Central memory CD4-positive, alpha-beta T cell (primary cell): ENCODE measurements at regions not wholly inside any gene's neighbourhood (a gene's known extent, or its start where the extent isn't known, plus 50 kb on each side); places are given as distances from the start of the nearest gene placed in this dataset.

Experiments used
- DNase-seq: peaks from one replicate; pipeline ENCODE4 v3.0.0; 2022

DNA sequence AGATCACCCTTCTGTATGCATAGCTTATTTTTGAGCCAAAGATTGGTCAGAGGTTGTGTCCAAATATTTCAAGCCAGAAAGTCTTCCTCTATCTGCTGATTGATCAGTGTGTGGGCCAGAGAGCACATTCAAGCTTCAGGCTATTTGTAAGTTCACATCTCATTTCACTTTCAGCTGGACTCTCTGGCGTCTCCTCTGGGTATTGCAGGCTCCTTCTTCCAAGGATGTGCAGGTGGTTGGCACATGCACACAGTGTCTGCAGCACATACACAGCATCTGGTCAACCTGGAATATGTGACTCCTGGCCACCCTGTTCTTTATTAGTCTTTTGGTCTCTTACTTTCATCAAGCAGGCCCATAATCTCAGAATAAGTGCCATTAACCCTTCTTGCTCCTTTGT lies 516.1 kb downstream of the ANXA1 start:
- DNase-seq = no peak

DNA sequence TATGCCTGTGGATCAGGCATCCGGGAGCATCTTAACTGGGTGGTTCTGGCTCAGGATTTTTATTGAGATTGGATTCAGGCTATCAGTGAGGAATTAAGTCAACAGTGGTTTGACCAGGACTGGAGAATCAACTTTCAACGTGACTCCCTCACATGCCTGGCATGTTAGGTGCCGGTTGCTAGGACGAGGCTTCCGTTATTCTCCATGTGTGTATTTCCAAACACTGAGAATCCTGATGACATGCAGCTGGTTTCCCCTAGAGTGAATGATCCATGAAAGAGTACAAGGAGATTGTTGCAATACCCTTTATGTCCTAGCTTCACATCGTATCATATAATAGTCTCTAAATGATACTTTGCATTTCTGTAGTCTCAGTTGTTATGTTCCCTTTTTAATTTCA lies 529.2 kb downstream of the ANXA1 start:
- DNase-seq = no peak

DNA sequence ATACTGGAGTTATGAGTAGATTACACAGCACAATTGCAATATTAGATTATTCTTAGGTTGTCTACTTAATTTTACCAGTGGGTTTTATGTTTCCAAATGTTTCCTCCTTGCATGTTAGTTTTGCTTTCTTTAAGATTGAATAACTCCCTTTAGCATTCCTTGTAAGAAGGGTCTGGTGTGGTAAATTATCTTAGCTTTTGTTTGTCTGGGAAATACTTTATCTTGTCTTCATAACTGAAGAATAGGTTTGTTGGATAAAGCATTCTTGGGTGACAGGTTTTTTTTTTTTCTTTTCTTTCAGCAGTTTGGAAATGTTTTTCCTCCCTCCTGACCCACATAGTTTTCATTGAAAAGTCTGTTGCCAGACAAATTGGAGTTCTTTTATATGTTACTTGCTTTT lies 531.1 kb downstream of the ANXA1 start:
- DNase-seq = no peak

DNA sequence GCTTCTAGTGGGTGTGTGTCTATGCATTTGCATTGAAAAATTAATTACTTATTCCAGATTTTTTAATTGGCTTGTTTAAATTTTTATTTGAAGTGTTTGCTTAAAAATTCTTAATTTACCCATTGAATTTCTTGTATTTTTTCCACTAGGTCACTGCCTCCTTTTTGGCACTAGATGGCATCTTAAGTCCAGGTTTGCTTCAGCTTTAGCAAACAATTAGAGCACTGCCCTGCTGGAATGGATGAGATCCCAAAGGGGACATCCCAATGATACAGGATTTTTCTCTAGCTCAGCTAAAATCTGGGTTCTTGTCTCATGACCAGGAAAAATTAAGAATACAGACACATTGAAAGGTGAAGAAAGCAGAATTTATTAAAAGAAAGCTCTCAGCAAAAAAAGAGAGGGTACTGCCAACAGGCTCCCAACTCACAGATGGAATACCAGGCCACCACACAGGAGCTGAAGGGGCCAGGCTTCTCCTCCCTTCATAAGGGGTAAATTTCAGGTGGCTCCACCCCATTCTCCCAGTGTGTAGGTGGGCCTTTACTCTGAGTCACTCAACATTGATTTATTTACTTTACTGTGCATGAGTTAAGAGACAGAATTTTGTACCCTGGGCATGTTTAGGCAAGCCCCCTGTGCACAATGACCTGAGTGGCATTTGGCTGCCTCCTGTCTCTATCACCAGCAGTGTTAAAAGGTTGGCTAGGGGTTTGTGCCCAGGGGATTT lies 532.4 kb downstream of the ANXA1 start:
- no peak for DNase-seq

DNA sequence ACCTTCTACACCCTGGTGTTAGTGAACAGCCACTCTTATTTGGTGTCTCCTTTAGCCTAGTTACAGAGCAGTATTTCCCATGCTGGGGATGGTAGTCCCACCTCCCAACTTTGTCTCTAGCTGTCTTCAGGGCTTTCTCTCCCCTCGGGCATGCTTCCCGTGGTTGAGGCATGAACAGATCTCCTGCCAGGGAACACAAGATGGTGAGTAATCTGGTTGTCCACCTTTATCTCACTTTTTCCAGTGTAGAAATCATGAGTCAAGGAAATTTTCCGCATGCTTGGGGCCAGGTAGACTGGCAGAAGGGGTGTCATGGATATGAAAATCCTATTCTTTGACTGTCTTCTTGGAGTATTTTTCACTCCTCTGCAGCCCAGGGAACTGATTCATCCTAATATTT lies 532.9 kb downstream of the ANXA1 start:
- no peak for DNase-seq

DNA sequence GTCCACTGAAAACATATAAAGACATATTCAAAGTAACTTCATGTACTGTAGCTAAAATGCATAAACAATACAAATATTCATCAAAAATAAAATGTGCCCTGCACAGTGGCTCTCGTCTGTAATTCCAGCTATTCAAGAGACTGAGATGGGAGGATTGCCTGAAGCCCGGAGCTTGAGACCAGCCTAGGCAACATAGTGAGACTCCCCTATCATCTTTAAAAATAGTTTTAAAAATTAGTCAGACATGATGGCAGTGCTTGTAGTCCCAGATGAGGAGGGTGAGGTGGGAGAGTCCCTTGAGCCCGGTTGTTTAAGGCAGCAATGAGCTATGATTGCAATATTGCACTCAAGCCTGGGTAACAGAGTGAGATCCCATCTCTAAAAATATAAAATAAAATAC lies 534.1 kb downstream of the ANXA1 start:
- DNase-seq = no peak

DNA sequence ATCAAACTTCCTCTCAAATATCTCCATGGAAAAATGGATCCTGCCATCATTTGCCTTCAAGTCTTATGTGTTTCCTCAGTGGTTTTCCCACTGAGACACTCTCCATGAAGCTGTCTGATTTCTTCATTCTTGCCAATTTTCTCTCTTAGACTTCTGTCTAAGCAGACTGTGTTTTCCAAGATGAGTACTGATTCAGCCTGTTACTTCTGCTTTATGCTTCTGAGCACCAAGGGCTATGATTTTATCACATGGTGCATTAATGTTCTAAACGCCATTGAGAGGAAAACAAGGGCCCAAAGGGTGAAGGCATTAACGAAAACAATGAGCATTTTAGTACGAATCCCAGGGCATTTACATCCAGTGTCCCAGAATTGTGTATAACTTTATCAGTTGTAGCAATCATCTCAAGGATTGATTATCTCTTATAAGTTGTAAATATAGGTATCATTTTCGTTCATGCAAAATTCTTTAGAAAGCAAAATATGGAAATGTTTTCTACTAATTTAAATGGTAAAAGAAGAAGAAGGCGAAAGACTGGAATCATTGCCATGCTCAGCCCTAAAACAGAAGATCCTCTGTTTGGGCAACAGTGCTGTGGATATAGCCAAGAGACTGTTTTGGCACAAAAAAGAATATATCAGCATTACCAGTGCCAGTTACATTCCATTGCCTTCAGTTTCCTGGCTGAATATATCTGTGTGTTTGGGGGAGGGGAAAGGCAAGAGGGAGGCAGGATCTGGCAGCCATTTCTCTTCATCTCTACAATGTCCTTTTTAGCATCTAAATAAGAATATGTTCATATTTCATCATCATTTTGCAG lies 537.6 kb downstream of the ANXA1 start:
- DNase-seq = no peak

DNA sequence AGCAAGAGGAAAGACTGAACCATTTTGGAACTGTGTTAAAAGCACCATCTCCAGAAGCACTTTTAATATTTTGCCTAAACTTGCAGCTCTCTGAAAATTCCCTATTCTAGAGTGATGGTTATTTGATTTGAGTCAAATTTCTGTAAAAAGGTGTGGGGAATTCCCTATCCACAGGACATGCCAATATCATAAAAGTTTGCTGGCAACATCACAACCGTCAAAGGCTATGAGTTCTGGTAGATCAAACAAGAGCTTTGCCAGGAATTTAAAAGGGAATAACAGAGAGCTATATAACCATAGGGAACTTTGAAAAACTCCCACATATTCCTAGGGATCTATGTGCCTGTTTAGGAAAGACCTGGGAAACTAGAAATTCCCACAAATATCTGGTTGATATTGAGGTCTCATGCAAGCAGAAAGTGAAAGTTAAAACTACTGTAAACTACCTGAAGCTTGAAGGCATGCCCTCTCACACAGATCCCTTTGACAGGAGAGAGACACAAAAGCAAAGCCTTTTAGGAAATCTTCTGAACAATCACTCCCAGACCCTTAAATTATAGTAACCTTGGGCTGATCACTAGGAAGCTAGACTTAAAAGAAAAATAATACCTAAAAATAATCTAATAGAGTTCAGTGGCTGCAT lies 549.9 kb downstream of the ANXA1 start:
- no peak for DNase-seq

DNA sequence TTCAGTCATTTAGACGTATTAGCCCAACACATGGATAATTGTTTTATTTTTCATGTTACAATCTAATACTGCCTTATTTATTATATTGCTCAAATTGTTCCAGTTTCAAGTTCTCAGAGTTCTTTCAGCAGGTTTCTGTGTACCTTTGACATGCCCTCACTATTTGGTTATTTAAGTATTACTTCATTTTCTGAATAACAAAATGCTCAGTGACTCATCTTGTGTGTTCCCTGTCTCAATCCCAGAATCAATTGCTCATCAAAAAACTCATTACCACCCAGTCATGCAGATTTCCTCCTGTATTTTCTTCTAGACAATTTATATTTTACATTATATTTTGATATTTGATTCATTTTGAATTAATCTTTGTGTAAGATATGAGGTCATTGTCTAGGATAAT lies 562.6 kb downstream of the ANXA1 start:
- DNase-seq = no peak

DNA sequence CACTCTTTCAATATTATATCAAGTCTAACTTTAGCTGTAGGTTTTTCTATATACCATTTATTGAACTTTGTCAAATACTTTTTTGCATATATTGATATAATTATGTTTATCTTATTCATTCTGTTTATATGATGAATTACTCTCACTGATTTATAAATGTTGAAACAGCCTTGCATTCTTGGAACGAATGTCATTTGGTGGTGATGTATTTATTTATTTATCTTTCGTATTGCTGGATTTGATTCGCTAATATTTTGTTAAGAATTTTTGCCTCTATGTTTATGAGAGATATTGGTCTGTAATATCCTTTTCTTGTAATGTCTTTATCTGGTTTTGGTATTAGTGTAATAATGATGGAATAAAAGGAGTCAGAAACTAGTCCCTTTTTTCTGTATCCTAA lies 563.9 kb downstream of the ANXA1 start:
- no peak for DNase-seq

DNA sequence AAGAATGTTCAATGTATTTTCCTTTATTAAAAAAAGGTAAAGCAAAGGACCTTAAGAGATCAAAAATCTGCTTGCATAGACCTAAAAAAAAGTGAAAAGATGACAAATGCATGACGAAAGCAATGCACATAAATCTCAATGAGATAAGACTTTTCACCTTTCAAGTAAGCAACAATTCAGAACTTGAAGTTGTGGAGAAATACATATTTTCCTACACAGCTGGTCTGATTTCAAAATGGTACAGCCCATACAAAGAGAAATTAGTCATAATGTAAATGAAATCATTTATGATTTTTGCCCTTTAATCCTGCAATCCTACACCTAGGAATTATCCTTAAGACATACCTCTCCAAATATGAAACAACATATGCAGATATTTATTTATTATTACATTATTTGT lies 568.0 kb downstream of the ANXA1 start:
- no peak for DNase-seq

DNA sequence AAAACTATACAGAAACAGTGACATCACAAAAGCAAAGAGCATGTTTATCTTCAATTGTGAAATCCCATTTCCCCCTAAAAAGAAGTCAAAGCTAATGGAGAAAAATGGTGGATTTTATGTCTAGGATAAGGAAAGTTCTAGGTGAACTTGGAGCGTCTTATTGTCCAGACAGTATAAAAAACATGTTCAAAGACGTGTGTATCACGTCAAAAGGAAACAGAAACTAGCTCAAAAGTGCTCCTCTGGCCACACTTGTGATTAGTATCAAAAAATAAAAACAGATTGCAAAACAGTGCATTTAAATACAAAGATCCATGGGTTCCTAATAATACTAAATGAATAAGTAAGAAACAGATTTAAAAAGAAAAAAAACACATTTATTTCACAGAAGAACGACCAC lies 568.9 kb downstream of the ANXA1 start:
- no peak for DNase-seq

DNA sequence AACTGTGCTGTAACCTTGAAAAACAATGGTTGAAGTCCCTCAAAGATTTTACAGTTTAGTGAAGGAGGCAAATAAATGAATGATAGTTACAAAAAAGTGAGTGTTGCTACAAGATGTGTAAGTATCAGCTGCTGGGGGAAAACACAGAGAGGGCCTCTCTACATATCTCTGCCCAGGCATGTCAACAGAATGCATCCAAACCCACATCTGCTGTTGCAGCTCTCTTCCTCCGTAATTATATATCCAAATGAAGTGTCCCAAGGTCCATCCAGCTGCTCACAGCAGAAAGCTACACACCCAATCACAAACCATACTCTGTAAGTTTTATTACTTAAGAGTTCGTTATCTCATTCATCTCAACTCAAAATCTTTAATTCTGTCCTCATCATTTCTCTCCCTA lies 584.6 kb downstream of the ANXA1 start:
- DNase-seq = no peak

DNA sequence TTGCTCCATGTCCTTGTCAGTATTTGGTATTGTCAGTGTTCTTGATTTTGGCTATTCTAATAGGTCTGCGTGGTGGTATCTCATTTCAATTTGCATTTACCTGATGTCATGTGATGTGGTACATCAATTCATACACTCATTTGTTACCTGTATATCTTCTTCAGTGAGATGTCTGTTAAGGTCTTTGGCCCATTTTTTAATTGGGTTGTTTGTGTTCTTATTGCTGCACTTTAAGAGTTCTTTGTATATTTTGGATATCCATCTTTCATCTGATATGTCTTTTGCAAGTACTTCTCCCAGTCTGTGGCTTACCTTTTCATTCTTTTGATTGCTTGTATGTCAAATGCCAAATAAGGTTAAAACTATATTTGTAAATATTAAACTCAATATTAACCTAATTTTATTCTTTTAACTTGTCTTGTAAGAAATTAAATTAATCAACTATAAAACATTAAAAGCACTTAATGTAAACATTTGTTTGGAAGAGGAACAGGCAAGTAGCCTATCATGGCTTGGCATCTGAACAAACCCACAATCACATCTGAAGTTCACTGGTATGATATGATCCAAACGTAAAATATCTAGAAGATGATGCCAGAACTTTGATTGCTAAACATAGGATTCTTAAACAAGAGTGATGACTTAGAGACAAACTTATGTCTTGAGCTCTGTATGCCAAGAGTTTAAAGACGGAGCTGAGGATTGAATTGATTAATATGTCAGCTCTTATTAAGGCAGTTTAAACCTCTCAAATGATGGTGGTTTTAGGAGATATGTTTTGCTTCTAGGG lies 587.3 kb downstream of the ANXA1 start:
- DNase-seq = no peak

DNA sequence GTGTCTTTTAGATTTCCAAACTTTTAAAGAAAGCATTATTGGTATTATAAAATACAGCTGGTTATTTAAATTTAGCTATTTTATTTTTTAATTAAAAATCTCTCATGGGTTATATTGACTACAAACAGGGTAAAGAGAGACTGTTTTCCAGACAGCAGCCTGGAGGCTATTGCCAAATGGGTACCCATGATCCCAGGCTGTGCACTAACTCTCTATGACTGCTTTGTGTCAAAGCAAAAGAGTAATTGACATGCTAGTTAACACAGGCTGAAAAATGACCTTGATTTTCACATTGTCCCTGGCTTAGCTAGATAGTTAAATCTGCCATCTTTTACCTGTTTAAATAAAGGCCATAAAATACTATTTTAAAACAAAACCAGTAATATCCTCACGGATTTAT lies 589.7 kb downstream of the ANXA1 start:
- no peak for DNase-seq

DNA sequence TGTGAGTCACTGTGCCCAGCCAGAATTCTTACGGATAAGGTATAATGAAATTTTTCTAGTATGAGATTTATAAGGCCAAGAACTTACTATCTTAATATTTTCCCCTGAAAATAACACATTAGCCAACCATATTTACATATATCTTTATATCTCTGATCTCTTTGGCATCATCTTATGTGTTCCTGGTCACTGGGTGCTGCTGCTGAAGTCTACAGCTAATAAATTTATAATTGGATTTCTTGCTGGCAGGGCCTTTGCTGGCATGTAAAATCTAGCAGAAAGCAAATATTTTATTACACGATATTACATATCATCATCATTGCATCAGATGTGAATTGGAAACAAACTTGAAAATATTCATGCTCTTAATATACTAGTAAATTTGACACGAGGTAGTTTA lies 590.7 kb downstream of the ANXA1 start:
- no peak for DNase-seq

DNA sequence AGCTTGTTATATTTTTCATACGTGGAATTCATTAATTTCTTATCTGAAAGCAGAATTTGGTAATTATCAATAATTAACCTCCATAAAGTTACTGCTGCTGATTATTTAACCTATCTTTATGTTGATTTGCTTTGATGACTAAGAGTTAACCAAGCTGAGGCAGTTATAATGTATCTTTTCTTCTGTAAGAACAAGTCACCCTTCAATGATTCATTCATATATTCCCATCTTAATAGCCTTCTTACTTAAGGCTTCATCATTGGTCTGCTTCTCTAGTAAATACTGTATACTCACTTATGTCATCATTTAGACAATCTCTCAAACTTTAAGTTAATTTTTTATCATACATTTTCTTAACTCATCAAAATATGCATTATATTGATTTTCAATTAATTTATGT lies 592.2 kb downstream of the ANXA1 start:
- DNase-seq = no peak

DNA sequence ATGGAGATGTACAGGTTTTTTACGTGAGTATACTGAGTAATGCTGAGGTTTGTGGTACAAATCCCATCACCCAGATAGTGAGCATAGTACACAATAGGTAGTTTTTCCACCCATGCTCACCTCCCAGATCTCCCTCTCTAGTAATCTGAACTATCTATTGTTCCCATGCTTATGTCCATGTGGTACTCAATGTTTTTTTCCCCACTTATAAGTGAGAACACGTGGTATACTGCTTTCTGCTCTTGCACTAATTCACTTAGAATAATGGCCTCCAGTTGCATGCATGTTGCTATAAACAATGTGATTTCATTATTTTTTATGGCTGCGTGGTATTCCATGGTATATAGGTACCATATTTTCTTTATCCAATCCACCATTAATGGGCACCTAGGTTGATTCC lies 593.9 kb downstream of the ANXA1 start:
- no peak for DNase-seq

DNA sequence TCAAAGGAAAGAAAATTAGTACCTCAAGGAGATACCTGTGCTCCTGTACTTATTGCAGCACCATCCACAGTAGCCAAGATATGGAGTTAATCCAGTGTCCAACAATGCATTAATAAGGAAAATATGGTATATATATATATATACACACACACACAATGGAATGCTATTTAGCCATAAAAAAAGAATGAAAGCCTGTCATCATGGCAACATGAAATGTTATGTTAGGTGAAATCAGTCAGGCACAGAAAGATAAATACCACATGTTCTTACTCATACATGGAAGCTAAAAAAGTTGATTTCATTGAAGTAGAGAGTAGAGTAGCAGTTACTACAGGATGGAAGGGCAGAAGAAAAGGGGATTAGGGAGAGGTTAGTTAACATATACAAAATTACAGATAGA lies 601.5 kb downstream of the ANXA1 start:
- no peak for DNase-seq

DNA sequence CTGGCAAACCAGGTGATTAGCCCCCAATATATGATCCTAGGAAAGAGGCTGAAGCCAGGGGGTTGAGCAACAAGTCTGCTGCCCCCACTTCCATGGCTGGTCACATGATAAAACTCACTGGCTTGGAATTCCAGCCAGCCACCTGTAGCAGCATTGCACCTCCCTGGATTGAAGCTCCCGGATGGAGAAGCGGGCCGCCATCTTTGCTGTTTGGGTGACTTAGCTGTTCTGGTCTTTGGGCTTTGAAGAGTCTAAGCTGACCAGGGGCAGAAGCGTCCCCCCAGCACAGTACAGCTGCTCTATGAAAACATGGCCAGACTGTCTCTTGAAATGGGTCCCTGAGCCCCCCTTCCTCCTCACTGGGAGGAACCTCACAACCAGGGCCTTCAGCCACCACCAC lies 610.2 kb downstream of the ANXA1 start:
- DNase-seq = no peak

DNA sequence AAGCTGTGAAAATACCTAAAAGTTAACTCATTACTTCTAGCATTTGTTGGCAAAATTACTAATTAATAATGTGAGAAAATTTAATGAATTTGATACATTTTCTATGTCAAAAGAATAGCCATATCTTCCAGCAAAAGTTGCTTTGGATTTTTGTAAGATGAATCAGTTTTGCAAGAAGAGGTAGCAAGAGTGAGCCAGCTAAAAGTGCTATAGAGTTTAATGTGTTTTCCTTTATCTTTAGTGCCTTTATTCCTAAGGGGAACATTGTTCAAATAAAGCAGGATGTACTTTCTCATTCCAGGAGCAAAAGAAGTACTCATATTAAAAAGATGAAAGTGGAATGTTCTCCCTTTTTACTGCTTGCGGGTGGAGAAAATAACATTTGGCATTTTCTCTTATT lies 622.2 kb downstream of the ANXA1 start:
- DNase-seq = no peak

DNA sequence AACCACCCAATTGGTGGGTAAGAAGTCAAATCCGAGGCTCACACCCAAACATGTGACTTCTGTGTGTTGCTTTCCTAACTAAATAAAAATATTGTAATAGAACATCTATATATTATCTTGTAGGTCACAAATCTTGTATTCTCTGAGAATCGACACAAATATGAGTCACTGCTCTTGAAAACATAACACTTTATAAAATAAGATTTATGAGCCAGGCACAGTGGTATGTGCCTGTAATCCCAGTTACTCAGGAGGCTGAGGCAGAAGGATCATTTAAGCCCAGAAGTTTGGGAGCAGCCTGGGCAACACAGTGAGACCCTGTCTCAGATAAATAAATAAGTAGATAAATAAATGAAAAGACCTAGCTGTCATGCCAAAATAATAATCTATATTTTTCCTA lies 624.1 kb downstream of the ANXA1 start:
- DNase-seq = no peak

DNA sequence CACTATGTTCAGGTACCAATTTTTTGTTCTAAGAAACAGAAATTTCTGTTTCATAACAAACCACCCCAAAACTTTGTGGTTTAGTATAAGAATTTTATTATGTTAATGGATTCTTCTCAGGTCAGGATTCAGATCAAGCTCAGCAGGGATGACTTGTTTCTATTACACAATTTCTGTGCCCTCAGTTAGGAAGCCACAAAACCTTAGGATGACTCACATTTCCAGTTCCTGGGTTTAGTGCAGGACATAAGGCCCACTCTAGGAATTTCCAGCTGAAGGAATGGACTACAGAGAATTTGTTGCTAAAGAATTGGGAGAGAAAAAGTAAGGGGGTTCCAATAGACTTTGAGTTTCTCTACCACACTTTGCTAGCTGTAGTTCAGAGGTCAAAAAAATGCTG lies 629.3 kb downstream of the ANXA1 start:
- DNase-seq = no peak
